ENCODE measurements at regions not wholly inside any gene's neighbourhood (a gene's known extent, or its start where the extent isn't known, plus 50 kb on each side); places are given as distances from the start of the nearest gene placed in this dataset.
A peak's percentile ranks its signal among the peaks of the same experiment; 100 is the strongest.
"Not testable (repeated sequence)": the region's sequence is repeated elsewhere in the genome, so short reads cannot be mapped to it uniquely, and the experiment has no call there.

- no peak for DNase-seq (ENCODE audit: low spot score)
Measured at GRCh38 chr10:64547168-64547567, 1026.0 kb downstream of the REEP3 start.

GRCh38 chr10:64555666-64556065 lies 1034.5 kb downstream of the REEP3 start:
- no peak for DNase-seq (ENCODE audit: low spot score)

GRCh38 chr10:64558094-64558835 lies 1037.1 kb downstream of the REEP3 start:
- no peak for DNase-seq (ENCODE audit: low spot score)

DNA sequence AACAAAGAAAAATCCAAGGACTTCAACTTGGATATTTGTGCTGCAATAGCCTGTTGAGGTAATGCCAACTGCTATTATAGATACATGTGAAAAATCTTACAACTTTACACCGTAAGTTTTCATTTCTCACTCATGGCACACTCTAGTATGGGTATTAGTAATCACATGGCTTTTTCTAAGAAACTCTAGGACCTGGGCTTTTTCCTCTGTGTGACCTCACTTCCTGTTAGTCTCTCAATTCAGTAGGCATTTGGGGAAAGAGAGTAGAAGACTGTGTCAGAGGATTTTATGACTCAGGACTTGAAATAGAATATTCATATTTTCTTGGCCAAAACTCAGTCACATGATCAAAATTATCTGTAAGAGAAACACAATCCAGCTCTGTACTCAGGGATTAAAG lies 1049.9 kb downstream of the REEP3 start:
- no peak for DNase-seq (ENCODE audit: low spot score)

- DNase-seq (ENCODE audit: low spot score), result no peak
Measured at GRCh38 chr10:64573623-64574325, 1052.6 kb downstream of the REEP3 start.

DNA sequence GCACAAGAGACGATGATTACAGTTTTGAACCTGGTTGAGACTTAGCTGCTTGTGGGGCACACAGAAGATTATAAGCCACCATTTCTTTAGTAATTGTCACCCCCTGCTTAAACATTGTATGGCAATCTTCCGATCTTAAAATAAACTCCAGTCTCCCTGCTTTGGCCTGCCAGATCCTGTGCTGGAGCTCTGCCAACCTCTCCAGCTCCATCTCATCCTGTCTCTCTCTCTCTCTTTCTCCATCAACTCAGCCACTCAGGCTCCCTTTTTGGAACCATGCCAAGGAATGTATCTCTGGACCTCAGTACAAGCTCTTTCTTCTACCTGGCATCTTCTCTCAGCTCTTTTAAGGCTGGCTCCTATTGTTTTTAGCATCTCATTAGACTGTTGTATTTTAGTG lies 1053.2 kb downstream of the REEP3 start:
- DNase-seq (ENCODE audit: low spot score), result peak; percentile 63

GRCh38 chr10:64576497-64576896 lies 1055.3 kb downstream of the REEP3 start:
- no peak for DNase-seq (ENCODE audit: low spot score)

DNA sequence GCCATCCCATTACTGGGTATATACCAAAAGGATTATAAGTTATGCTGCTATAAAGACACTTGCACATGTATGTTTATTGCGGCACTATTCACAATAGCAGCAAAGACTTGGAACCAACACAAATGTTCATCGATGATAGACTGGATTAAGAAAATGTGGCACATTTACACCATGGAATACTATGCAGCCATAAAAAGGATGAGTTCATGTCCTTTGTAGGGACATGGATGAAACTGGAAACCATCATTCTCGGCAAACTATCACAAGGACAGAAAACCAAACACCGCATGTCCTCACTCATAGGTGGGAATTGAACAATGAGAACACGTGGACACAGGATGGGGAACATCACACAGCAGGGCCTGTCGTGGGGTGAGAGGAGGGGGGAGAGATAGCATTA lies 1057.6 kb downstream of the REEP3 start:
- not testable (repeated sequence) for DNase-seq (ENCODE audit: low spot score)

GRCh38 chr10:64586934-64587503 lies 1065.8 kb downstream of the REEP3 start:
- DNase-seq (ENCODE audit: low spot score), result no peak

DNA sequence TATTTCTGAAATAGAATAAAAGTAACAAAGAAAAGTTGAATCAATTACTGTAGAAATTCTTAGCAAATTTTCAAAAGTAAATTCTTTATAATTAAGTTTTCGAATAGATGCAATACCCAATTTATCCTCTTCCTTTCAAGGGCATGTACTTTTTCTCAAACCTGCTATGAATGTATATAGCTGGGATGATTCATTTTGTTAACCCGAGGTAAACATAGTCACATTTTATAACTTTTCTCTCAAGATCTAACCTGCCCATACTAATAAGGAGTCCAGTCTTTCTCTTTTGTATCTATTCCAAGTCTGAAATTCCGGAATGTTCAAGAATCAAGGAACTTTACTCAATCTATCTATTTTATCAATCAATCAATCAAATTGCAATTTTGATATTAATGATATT lies 1072.9 kb downstream of the REEP3 start:
- DNase-seq (ENCODE audit: low spot score), result no peak

DNA sequence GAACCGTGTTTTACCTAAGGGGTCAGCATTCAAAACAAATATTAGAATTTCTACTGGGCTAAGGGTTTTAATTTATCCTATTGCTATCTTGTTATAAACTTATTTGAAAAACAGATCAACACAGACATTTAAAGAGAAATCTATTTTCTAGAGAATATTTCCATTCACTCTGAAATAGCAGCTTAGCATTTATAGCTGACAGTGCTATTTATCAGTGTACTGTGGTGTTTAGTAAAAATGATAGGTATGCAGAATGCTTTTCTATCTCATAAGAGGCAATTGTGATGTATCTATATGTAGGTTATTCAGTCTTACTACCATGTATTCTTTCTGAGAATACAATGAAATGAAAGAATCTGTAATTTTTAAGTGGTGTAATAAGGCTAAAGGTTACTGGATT lies 1077.4 kb downstream of the REEP3 start:
- no peak for DNase-seq (ENCODE audit: low spot score)

GRCh38 chr10:64601298-64601697 lies 1080.1 kb downstream of the REEP3 start:
- no peak for DNase-seq (ENCODE audit: low spot score)

DNA sequence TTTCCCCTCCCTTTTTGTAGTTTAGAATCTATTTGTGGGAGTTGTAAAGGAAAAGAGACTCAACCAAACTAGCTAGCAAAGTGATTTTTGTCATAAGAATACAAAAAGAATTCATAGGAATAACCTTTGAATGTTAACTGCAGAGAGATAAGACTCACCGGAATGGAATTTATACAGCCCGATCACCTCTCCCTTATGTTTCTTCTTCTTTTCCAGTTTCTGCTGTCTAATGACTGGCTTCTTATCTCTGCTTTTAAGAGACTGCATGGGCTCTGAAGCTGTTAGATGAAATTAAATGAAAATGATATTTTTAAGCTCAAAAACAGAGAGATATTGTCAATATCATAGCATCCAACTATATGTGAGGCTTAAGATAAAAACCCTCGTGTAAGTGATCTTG lies 1095.9 kb downstream of the REEP3 start:
- DNase-seq (ENCODE audit: low spot score), result no peak

DNA sequence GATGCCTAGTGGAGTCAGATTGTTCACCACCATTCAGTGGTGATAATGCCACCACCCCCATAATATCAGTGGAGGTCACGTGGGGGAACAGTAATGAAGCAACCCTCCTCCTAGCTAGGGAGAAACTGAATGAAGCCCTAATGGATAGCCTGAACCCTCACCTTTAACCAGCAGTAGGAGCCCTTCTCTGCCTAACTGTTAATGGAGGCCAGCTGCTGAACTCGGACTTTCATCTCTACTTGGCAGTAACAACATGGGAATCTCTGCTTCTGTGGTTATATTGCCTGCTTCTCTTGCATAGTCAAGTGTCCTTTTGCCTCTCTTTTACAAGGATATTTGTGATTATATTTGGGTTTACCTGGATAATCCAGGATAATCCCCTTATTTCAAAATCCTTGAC lies 1097.9 kb downstream of the REEP3 start:
- no peak for DNase-seq (ENCODE audit: low spot score)

- DNase-seq (ENCODE audit: low spot score), result no peak
Measured at GRCh38 chr10:64626924-64627323, 1105.7 kb downstream of the REEP3 start.

GRCh38 chr10:64630534-64630933 lies 1109.3 kb downstream of the REEP3 start:
- no peak for DNase-seq (ENCODE audit: low spot score)

DNA sequence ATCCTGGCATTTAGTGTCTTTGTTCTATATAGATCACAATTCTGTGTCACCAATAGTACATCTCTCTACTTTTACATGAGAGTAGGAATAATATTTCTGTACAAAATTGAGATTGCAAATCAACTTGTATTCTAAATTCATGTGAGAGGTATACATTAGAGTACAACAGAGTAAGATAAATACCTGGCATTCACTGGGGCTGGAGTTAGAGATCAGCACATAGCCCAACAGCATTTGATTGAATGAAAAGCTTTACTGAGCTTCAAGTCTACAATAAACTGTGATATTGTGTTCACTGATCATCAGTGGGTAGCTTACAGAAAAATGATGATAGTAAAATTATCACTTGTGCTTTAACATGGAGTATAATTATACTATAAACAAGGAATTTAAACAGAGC lies 1114.7 kb downstream of the REEP3 start:
- no peak for DNase-seq (ENCODE audit: low spot score)

DNA sequence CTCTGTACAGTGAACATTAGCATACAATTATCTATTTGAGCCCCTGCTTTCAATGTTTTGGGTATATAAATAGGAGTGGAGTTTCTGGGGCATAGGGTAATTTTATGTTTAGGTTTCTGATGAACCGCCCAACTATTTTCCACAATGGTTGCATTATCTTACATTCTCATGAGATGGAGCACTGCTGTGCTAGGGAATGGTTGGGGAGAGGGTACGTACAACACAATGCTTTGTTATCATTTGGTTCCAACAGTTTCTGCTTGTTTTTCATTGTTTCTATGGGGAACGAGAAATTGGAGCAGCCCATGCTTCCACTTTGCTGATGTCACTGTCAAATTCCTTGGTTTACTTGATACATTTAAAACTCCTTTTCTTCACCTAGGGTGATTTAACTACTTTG lies 1115.3 kb downstream of the REEP3 start:
- no peak for DNase-seq (ENCODE audit: low spot score)

DNA sequence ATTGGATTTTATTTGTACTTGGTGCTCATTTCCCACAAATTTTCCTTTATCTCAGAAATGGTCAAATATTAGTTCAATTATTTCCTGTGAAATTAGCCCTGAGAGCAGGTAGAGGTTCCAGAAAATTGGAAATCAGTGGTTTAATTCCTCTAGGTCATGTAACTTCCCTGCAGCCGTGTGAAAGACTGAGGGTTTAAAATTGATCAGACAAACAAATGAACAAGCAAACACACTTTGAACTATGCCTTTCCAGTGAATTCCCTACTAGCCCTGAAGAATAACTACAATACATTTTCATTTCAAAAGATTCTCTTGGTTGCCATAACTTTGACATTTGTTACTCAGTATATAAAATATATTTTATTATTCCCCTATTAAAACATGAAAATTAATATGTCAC lies 1116.7 kb downstream of the REEP3 start:
- no peak for DNase-seq (ENCODE audit: low spot score)

DNA sequence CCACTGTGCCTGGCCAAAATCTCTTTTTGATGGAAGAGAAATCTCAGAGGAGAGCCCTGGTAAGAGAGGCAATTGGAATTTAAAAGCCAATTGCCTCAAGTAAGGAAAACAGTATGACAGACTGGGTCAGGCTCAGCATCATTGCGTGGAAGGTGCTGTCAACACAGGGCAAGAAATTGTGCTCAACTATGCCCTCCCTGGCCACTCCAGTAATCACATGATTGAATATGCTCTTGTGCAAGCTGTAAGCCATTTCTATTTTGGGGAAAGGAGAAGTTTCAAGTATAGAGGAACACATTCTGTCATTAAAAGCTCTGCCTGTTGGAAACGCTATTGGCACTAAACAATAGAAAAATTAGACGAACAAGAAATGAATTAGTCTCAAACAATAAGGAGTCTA lies 1127.7 kb downstream of the REEP3 start:
- peak; percentile 5 for DNase-seq (ENCODE audit: low spot score)

GRCh38 chr10:64658528-64658927 lies 1137.3 kb downstream of the REEP3 start:
- DNase-seq (ENCODE audit: low spot score), result no peak

GRCh38 chr10:64659311-64659710 lies 1138.1 kb downstream of the REEP3 start:
- DNase-seq (ENCODE audit: low spot score), result no peak

GRCh38 chr10:64682043-64682442 lies 1160.8 kb downstream of the REEP3 start:
- no peak for DNase-seq (ENCODE audit: low spot score)
